ENCODE measurements at regions not wholly inside any gene's neighbourhood (a gene's known extent, or its start where the extent isn't known, plus 50 kb on each side); places are given as distances from the start of the nearest gene placed in this dataset.

DNA sequence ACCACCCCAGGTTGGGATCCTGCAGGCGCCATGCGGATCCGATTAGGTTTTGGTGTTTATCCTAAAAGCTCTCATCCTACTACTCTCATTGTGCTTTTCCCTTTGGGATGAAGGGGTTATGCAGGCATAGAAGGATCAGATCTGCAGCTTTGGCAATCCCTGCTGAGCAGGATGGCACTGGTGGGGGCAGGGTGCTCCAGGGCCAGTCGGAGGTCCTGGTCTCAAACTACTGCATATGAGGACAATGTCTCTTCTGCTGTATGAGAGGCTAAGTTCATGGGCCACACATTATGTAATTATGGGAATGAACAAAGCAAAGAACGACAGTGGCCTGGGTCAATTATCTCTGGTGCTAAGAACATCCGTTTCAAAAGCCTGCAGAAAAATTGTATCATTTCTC, 334.2 kb downstream of the IRX1 start:
- H4K20me1 ChIP-seq (ENCODE audit: insufficient read depth, low read length) = no peaks in the 10 kb centered on the region
- no peak overlapping the region for H3K4me3 ChIP-seq (ENCODE audit: low read length)
- TF ChIP-seq EZH2 (optimal IDR thresholded peaks at IDR 0.05; ENCODE audit: low read depth, low read length) (no peak), EZH2phosphoT487 (IDR thresholded peaks at IDR 0.05; ENCODE audit: low read length) (no peak)
- TF ChIP-seq, protein P1, sequence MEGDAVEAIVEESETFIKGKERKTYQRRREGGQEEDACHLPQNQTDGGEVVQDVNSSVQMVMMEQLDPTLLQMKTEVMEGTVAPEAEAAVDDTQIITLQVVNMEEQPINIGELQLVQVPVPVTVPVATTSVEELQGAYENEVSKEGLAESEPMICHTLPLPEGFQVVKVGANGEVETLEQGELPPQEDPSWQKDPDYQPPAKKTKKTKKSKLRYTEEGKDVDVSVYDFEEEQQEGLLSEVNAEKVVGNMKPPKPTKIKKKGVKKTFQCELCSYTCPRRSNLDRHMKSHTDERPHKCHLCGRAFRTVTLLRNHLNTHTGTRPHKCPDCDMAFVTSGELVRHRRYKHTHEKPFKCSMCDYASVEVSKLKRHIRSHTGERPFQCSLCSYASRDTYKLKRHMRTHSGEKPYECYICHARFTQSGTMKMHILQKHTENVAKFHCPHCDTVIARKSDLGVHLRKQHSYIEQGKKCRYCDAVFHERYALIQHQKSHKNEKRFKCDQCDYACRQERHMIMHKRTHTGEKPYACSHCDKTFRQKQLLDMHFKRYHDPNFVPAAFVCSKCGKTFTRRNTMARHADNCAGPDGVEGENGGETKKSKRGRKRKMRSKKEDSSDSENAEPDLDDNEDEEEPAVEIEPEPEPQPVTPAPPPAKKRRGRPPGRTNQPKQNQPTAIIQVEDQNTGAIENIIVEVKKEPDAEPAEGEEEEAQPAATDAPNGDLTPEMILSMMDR (IDR thresholded peaks at IDR 0.05; ENCODE audit: low read length) = no peak
- H3K36me3 ChIP-seq (replicated peaks; ENCODE audit: insufficient read depth, low read length) = no peaks in the 10 kb centered on the region
- DNase-seq = no peak
- H3K9me2 ChIP-seq (replicated peaks; ENCODE audit: insufficient read depth, low read length) = no peaks in the 10 kb centered on the region
- no peaks in the 10 kb centered on the region for H3K79me2 ChIP-seq (ENCODE audit: low read length)
- no peak overlapping the region for H3K4me2 ChIP-seq (ENCODE audit: low read depth, low read length)
- H2AFZ ChIP-seq (ENCODE audit: low read length) = no peak overlapping the region
- H3K4me1 ChIP-seq (ENCODE audit: low read length) = no peaks in the 10 kb centered on the region
- no peaks in the 10 kb centered on the region for H3K9me3 ChIP-seq (replicated peaks; ENCODE audit: insufficient read depth, low read length)
- no peak overlapping the region for H3K27ac ChIP-seq (ENCODE audit: low read length)
- no peaks in the 10 kb centered on the region for H3F3A ChIP-seq (ENCODE audit: insufficient read depth, low read length)
- no peaks in the 10 kb centered on the region for H3K27me3 ChIP-seq (replicated peaks; ENCODE audit: insufficient read depth, low read length)
- H3K9ac ChIP-seq (ENCODE audit: low read length) = no peak overlapping the region

DNA sequence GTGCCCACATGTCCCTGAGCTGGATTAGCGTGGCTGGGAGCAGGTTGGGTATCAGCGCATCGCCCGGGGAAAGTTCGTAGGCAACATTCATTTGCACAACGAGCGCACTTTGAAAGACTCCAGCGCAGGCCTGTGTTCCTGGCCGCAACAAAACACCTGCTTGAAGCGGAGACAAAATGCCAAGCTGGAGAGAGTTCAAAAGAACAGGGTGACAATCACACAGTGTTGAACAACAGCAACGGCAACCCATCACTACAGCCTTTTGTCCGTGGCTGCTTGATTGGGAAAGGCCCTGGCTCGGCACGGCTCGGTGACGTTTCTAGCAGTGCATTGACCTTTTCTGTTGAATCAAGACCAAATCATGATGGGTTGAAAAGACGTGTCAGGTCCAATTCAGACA, 336.3 kb downstream of the IRX1 start:
- Histone ChIP-seq H3K27ac (ENCODE audit: low read length) (no peak overlapping the region), H3K36me3 (replicated peaks; ENCODE audit: insufficient read depth, low read length) (no peaks in the 10 kb centered on the region), H3K79me2 (ENCODE audit: low read length) (no peaks in the 10 kb centered on the region), H4K20me1 (ENCODE audit: insufficient read depth, low read length) (no peaks in the 10 kb centered on the region), H2AFZ (ENCODE audit: low read length) (no peak overlapping the region), H3K27me3 (replicated peaks; ENCODE audit: insufficient read depth, low read length) (no peaks in the 10 kb centered on the region), H3K9me3 (replicated peaks; ENCODE audit: insufficient read depth, low read length) (no peaks in the 10 kb centered on the region), H3K4me2 (ENCODE audit: low read depth, low read length) (no peak overlapping the region), H3K4me1 (ENCODE audit: low read length) (no peaks in the 10 kb centered on the region), H3K9me2 (replicated peaks; ENCODE audit: insufficient read depth, low read length) (no peaks in the 10 kb centered on the region), H3F3A (ENCODE audit: insufficient read depth, low read length) (no peaks in the 10 kb centered on the region), H3K4me3 (ENCODE audit: low read length) (no peak overlapping the region), H3K9ac (ENCODE audit: low read length) (no peak overlapping the region)
- DNase-seq = no peak
- no peak for TF ChIP-seq EZH2phosphoT487 (IDR thresholded peaks at IDR 0.05; ENCODE audit: low read length)
- no peak for TF ChIP-seq EZH2 (optimal IDR thresholded peaks at IDR 0.05; ENCODE audit: low read depth, low read length)
- TF ChIP-seq, protein P1 (IDR thresholded peaks at IDR 0.05; ENCODE audit: low read length) = no peak

DNA sequence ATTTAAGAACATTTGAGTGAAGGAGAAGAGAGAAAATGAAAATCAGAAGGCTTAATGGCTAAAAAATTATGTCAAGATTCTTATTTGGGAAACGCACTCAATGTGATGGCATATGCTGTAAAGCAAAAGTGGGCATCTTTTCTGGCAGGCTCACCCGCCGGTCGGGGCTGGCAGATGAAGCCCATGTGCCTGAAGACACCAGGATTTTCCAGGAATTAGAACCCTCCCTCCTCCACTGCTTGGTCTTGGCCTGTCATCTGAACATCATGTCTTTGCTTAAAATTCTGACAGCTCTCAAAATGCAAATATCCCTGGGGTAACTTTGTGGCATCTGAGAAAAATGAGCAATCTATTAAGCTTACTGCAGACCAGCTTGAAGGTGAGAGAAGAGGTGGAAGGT, 337.9 kb downstream of the IRX1 start:
- Histone ChIP-seq H3K4me1 (ENCODE audit: low read length) (no peaks in the 10 kb centered on the region), H3K79me2 (ENCODE audit: low read length) (no peaks in the 10 kb centered on the region), H3K36me3 (replicated peaks; ENCODE audit: insufficient read depth, low read length) (no peaks in the 10 kb centered on the region), H3K9ac (ENCODE audit: low read length) (no peak overlapping the region), H3K4me2 (ENCODE audit: low read depth, low read length) (no peak overlapping the region), H3K4me3 (ENCODE audit: low read length) (no peak overlapping the region), H3K9me2 (replicated peaks; ENCODE audit: insufficient read depth, low read length) (no peaks in the 10 kb centered on the region), H3K9me3 (replicated peaks; ENCODE audit: insufficient read depth, low read length) (no peaks in the 10 kb centered on the region), H2AFZ (ENCODE audit: low read length) (no peak overlapping the region), H4K20me1 (ENCODE audit: insufficient read depth, low read length) (no peaks in the 10 kb centered on the region), H3F3A (ENCODE audit: insufficient read depth, low read length) (no peaks in the 10 kb centered on the region), H3K27ac (ENCODE audit: low read length) (no peak overlapping the region), H3K27me3 (replicated peaks; ENCODE audit: insufficient read depth, low read length) (no peaks in the 10 kb centered on the region)
- DNase-seq = no peak
- TF ChIP-seq, protein P1 (IDR thresholded peaks at IDR 0.05; ENCODE audit: low read length) = no peak
- TF ChIP-seq EZH2 (optimal IDR thresholded peaks at IDR 0.05; ENCODE audit: low read depth, low read length) = no peak

Measured in MM.1S (cell line).